ENCODE measurements at regions not wholly inside any gene's neighbourhood (a gene's known extent, or its start where the extent isn't known, plus 50 kb on each side); places are given as distances from the start of the nearest gene placed in this dataset.

DNA sequence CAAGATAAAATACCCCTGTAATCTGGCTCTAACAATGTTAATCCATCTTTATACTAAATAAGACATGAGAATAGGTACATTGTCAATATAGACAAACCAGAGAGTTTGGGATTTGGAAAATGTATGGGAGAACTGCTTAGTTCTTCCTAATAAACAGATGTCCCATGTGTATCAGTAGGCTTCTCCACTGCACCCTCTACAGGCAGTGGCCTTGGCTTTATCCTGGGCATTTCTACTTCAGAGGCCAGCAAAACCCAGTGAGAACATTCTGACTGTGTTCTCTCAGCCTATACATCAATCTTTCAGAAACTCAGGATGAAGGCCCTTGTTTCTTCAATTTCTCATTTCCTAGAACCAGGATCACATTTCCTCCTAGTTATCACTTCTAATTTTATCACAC lies 1167.5 kb upstream of the ACVR2A start:
- Mint-ChIP-seq H3K9me3 (peaks cover 9% of the 10 kb centered on the region; the same call in 2 of the 3 replicates), H3K4me1 (peaks cover 27% of the 10 kb centered on the region), H3K36me3 (ENCODE audit: low read depth) (peaks cover 12% of the 10 kb centered on the region; the same call in 2 of the 3 replicates), H3K27me3 (ENCODE audit: insufficient read depth, low read depth, poor library complexity) (peaks cover 3% of the 10 kb centered on the region), H3K27ac (no peak overlapping the region), H3K4me3 (no peak overlapping the region)
- H3K27me3 ChIP-seq (ENCODE audit: insufficient read depth), result no peaks in the 10 kb centered on the region
- H3K9me2 ChIP-seq (ENCODE audit: insufficient read depth), result no peaks in the 10 kb centered on the region
- H4K20me1 ChIP-seq (replicated peaks; ENCODE audit: insufficient read depth), result no peaks in the 10 kb centered on the region
- H2AFZ ChIP-seq, result no peak overlapping the region
- TF ChIP-seq ZNF114 (CRISPR knock-in tag; IDR thresholded peaks at IDR 0.05), result no peak
- TF ChIP-seq, protein P1, sequence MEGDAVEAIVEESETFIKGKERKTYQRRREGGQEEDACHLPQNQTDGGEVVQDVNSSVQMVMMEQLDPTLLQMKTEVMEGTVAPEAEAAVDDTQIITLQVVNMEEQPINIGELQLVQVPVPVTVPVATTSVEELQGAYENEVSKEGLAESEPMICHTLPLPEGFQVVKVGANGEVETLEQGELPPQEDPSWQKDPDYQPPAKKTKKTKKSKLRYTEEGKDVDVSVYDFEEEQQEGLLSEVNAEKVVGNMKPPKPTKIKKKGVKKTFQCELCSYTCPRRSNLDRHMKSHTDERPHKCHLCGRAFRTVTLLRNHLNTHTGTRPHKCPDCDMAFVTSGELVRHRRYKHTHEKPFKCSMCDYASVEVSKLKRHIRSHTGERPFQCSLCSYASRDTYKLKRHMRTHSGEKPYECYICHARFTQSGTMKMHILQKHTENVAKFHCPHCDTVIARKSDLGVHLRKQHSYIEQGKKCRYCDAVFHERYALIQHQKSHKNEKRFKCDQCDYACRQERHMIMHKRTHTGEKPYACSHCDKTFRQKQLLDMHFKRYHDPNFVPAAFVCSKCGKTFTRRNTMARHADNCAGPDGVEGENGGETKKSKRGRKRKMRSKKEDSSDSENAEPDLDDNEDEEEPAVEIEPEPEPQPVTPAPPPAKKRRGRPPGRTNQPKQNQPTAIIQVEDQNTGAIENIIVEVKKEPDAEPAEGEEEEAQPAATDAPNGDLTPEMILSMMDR (conservative IDR thresholded peaks at IDR 0.05; ENCODE audit: low read depth in 2 of 2), result peak; percentile 50 to 65
- H3K4me2 ChIP-seq, result no peak overlapping the region
- H3F3A ChIP-seq (replicated peaks; ENCODE audit: low read depth), result no peaks in the 10 kb centered on the region
- H3K4me1 ChIP-seq (ENCODE audit: insufficient read depth), result peaks cover 14% of the 10 kb centered on the region
- peak; percentile 30 for DNase-seq (ENCODE audit: low spot score)
- peak; percentile 45; the same call in 2 of the 3 replicates for ATAC-seq
- no peak overlapping the region for H3K4me3 ChIP-seq
- no peaks in the 10 kb centered on the region for H3K36me3 ChIP-seq (ENCODE audit: insufficient read depth)
- H3K27ac ChIP-seq (ENCODE audit: low read depth), result no peak overlapping the region
- H3K79me2 ChIP-seq (replicated peaks; ENCODE audit: insufficient read depth), result no peaks in the 10 kb centered on the region

DNA sequence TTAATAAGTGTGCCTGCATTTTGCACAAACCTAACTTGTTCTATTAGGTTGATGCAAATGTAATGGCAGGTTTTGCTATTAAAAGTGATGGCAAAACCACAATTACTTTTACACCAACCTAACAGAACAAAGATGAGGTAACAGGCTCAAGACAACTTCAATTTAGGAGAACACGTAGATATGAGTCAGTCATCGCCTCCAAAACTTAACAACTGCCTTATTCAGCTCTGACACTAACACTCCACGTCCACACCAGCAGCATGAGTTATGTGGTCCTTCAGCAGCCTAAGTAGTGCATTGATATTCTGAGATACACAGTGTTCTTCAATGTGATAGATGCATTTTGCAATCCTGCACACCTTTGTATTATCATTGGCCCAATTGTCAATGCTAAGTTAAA lies 1175.1 kb upstream of the ACVR2A start:
- no peak for ATAC-seq
- Histone ChIP-seq H3K4me2 (no peak overlapping the region), H4K20me1 (replicated peaks; ENCODE audit: insufficient read depth) (no peaks in the 10 kb centered on the region), H2AFZ (no peak overlapping the region), H3K27me3 (ENCODE audit: insufficient read depth) (no peaks in the 10 kb centered on the region), H3F3A (replicated peaks; ENCODE audit: low read depth) (no peaks in the 10 kb centered on the region), H3K4me3 (no peak overlapping the region), H3K36me3 (ENCODE audit: insufficient read depth) (no peaks in the 10 kb centered on the region), H3K27ac (ENCODE audit: low read depth) (no peak overlapping the region), H3K79me2 (replicated peaks; ENCODE audit: insufficient read depth) (no peaks in the 10 kb centered on the region), H3K4me1 (ENCODE audit: insufficient read depth) (peaks cover 14% of the 10 kb centered on the region), H3K9me2 (ENCODE audit: insufficient read depth) (no peaks in the 10 kb centered on the region)
- Mint-ChIP-seq H3K4me1 (peaks cover 24% of the 10 kb centered on the region), H3K4me3 (no peak overlapping the region), H3K27me3 (ENCODE audit: insufficient read depth, low read depth, poor library complexity) (peaks cover 2% of the 10 kb centered on the region), H3K27ac (no peak overlapping the region), H3K9me3 (no peaks in the 10 kb centered on the region), H3K36me3 (ENCODE audit: low read depth) (peaks cover 3% of the 10 kb centered on the region; the same call in 1 of the 3 replicates)
- DNase-seq (ENCODE audit: low spot score), result no peak
- TF ChIP-seq ZNF114 (CRISPR knock-in tag; IDR thresholded peaks at IDR 0.05) (no peak), EZH2 (IDR thresholded peaks at IDR 0.05; ENCODE audit: low read depth, unreplicated experiment) (no peak), ZNF331 (CRISPR knock-in tag; IDR thresholded peaks at IDR 0.05; ENCODE audit: low read depth) (no peak), NANOG (IDR thresholded peaks at IDR 0.05; ENCODE audit: borderline replicate concordance) (no peak)
- TF ChIP-seq, protein P1 (conservative IDR thresholded peaks at IDR 0.05; ENCODE audit: low read depth in 2 of 2), result no peak

GRCh38 chr2:146666340-146666739 lies 1178.5 kb upstream of the ACVR2A start:
- no peak for DNase-seq (ENCODE audit: low spot score)
- H3F3A ChIP-seq (replicated peaks; ENCODE audit: low read depth), result no peaks in the 10 kb centered on the region
- no peak overlapping the region for H3K4me3 Mint-ChIP-seq
- TF ChIP-seq ETS1 (IDR thresholded peaks at IDR 0.05) (no peak), ZNF114 (CRISPR knock-in tag; IDR thresholded peaks at IDR 0.05) (no peak), JUNB (IDR thresholded peaks at IDR 0.05; ENCODE audit: unreplicated experiment) (no peak), STAT1 (IDR thresholded peaks at IDR 0.05; ENCODE audit: unreplicated experiment) (no peak), EZH2 (IDR thresholded peaks at IDR 0.05; ENCODE audit: low read depth, unreplicated experiment) (no peak)

More at GRCh38 chr2:146666340-146666739, 1178.5 kb upstream of the ACVR2A start:
- Histone ChIP-seq H3K79me2 (replicated peaks; ENCODE audit: insufficient read depth) (no peaks in the 10 kb centered on the region), H3K36me3 (ENCODE audit: insufficient read depth) (no peaks in the 10 kb centered on the region), H3K27me3 (ENCODE audit: insufficient read depth) (no peaks in the 10 kb centered on the region), H3K4me2 (no peak overlapping the region), H3K9me2 (ENCODE audit: insufficient read depth) (no peaks in the 10 kb centered on the region), H3K27ac (ENCODE audit: low read depth) (no peak overlapping the region), H3K4me1 (ENCODE audit: insufficient read depth) (0 out of 2 replicates have a peak, but pooled peaks cover under 1% of the 10 kb centered on the region), H4K20me1 (replicated peaks; ENCODE audit: insufficient read depth) (no peaks in the 10 kb centered on the region), H3K4me3 (no peak overlapping the region), H2AFZ (no peak overlapping the region)
- Mint-ChIP-seq H3K9me3 (no peaks in the 10 kb centered on the region), H3K27me3 (ENCODE audit: insufficient read depth, low read depth, poor library complexity) (peaks cover 2% of the 10 kb centered on the region), H3K27ac (no peak overlapping the region; the same call in 1 of the 2 replicates), H3K4me1 (peaks cover 7% of the 10 kb centered on the region), H3K36me3 (ENCODE audit: low read depth) (peaks cover 3% of the 10 kb centered on the region; the same call in 1 of the 3 replicates)
- no peak for ATAC-seq

All from GM23338 (cell line).